ENCODE measurements at regions not wholly inside any gene's neighbourhood (a gene's known extent, or its start where the extent isn't known, plus 50 kb on each side); places are given as distances from the start of the nearest gene placed in this dataset.

DNA sequence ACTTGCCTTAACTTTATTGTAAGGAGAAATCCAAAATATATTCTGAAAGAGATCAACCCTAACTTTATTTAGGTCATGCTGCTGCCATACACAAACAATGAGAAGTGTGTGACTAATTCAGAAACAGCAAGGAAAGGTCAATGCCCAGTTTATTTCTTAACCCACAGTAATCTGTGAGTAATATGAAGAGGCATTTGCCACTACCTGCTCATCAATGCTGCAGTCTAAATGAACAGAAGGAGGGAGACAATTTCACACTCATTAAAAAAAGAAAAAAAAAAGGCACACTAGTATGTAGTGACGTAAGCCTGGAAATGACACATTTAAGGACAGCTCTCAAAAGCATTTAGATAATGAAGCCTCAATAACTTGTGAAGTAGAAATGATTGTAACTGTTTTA is 90.5 kb upstream of the FOXN3 start:
- TF ChIP-seq MTA2 (IDR thresholded peaks at IDR 0.05; ENCODE audit: low read depth) (peak; percentile 87), POU2F2 (IDR thresholded peaks at IDR 0.05; ENCODE audit: borderline replicate concordance, low read depth, low read length) (0 out of 3 replicates have a peak, but pooled peaks have one; percentile 11), NR2F1 (conservative IDR thresholded peaks at IDR 0.05) (peak; percentile 66), ATF7 (IDR thresholded peaks at IDR 0.05; ENCODE audit: low read depth) (peak; percentile 87), FOS (IDR thresholded peaks at IDR 0.05; ENCODE audit: borderline replicate concordance, extremely low read depth, insufficient read length) (no peak), JUNB (IDR thresholded peaks at IDR 0.05) (peak; percentile 83), ZNF384 (IDR thresholded peaks at IDR 0.05; ENCODE audit: borderline replicate concordance, low read depth, low read length) (peak; percentile 70), RUNX3 (IDR thresholded peaks at IDR 0.05; ENCODE audit: low read length) (peak; percentile 66), BRCA1 (IDR thresholded peaks at IDR 0.05; ENCODE audit: low read depth, low read length) (no peak), BCL11A (IDR thresholded peaks at IDR 0.05; ENCODE audit: low read depth, low read length) (peak; percentile 81), MYC (IDR thresholded peaks at IDR 0.05; ENCODE audit: insufficient read depth, insufficient read length, insufficient replicate concordance, low read length, severe bottlenecking) (no peak), CREB1 (IDR thresholded peaks at IDR 0.05; ENCODE audit: low read depth) (0 out of 2 replicates have a peak, but pooled peaks have one; percentile 15), EP300 (IDR thresholded peaks at IDR 0.05; ENCODE audit: borderline replicate concordance in 1 of 2, control insufficient read depth in 1 of 2, low read depth in 2 of 2, low read length in 2 of 2) (peak; percentile 47 to 56; a peak in 2 of 4 replicates)
- TF ChIP-seq, protein P1, sequence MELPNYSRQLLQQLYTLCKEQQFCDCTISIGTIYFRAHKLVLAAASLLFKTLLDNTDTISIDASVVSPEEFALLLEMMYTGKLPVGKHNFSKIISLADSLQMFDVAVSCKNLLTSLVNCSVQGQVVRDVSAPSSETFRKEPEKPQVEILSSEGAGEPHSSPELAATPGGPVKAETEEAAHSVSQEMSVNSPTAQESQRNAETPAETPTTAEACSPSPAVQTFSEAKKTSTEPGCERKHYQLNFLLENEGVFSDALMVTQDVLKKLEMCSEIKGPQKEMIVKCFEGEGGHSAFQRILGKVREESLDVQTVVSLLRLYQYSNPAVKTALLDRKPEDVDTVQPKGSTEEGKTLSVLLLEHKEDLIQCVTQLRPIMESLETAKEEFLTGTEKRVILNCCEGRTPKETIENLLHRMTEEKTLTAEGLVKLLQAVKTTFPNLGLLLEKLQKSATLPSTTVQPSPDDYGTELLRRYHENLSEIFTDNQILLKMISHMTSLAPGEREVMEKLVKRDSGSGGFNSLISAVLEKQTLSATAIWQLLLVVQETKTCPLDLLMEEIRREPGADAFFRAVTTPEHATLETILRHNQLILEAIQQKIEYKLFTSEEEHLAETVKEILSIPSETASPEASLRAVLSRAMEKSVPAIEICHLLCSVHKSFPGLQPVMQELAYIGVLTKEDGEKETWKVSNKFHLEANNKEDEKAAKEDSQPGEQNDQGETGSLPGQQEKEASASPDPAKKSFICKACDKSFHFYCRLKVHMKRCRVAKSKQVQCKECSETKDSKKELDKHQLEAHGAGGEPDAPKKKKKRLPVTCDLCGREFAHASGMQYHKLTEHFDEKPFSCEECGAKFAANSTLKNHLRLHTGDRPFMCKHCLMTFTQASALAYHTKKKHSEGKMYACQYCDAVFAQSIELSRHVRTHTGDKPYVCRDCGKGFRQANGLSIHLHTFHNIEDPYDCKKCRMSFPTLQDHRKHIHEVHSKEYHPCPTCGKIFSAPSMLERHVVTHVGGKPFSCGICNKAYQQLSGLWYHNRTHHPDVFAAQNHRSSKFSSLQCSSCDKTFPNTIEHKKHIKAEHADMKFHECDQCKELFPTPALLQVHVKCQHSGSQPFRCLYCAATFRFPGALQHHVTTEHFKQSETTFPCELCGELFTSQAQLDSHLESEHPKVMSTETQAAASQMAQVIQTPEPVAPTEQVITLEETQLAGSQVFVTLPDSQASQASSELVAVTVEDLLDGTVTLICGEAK (IDR thresholded peaks at IDR 0.05; ENCODE audit: borderline replicate concordance) = peak; percentile 81
- TF ChIP-seq, protein P2, sequence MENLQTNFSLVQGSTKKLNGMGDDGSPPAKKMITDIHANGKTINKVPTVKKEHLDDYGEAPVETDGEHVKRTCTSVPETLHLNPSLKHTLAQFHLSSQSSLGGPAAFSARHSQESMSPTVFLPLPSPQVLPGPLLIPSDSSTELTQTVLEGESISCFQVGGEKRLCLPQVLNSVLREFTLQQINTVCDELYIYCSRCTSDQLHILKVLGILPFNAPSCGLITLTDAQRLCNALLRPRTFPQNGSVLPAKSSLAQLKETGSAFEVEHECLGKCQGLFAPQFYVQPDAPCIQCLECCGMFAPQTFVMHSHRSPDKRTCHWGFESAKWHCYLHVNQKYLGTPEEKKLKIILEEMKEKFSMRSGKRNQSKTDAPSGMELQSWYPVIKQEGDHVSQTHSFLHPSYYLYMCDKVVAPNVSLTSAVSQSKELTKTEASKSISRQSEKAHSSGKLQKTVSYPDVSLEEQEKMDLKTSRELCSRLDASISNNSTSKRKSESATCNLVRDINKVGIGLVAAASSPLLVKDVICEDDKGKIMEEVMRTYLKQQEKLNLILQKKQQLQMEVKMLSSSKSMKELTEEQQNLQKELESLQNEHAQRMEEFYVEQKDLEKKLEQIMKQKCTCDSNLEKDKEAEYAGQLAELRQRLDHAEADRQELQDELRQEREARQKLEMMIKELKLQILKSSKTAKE (IDR thresholded peaks at IDR 0.05; ENCODE audit: low read depth, poor library complexity, severe bottlenecking) = peak; percentile 20
- in situ Hi-C loops (cut with MboI) (no loop called here), intact Hi-C loops (cut with micrococcal nuclease; ENCODE audit: unreplicated experiment) (no loop called here)
- ATAC-seq = peak; percentile 67
- Histone ChIP-seq H2AFZ (ENCODE audit: control insufficient read depth, low read depth, low read length) (no peak overlapping the region), H3K27ac (ENCODE audit: control insufficient read depth, insufficient read depth) (no peak overlapping the region), H3K79me2 (ENCODE audit: control insufficient read depth, insufficient read depth, low read length) (no peaks in the 10 kb centered on the region), H3K4me3 (no peak overlapping the region), H3K27me3 (replicated peaks in 1 of 2; ENCODE audit: control insufficient read depth in 2 of 2, insufficient read depth in 2 of 2, low read length in 1 of 2) (no peaks in the 10 kb centered on the region), H4K20me1 (ENCODE audit: control insufficient read depth, insufficient read depth) (no peaks in the 10 kb centered on the region), H3K4me2 (ENCODE audit: control insufficient read depth, insufficient read depth) (no peak overlapping the region), H3K36me3 (ENCODE audit: control insufficient read depth in 2 of 2, insufficient read depth in 2 of 2, low read length in 1 of 2) (no peaks in the 10 kb centered on the region), H3K4me1 (ENCODE audit: control insufficient read depth, insufficient read depth, low read length) (peaks cover 55% of the 10 kb centered on the region), H3K9me3 (replicated peaks; ENCODE audit: control insufficient read depth, insufficient read depth, low read length) (no peaks in the 10 kb centered on the region), H3K9ac (ENCODE audit: control insufficient read depth, insufficient read depth, low read length) (no peak overlapping the region)
- POLR2A ChIA-PET = interaction anchor here (0.6 kb wide), 1 partner anchor 1350 kb away, joined by 3 read pairs; no protein-coding TSS in a partner anchor
- RAD21 ChIA-PET (ENCODE audit: unreplicated experiment) = interaction anchor here (1.2 kb wide), 1 partner anchor 14 kb away, joined by 3 read pairs; no protein-coding TSS in a partner anchor
- peak; percentile 52 for DNase-seq (ENCODE audit: low read depth, low spot score)
- SMC1A ChIA-PET (ENCODE audit: uncharacterized antibody, unreplicated experiment) = interaction anchor here (0.6 to 1.2 kb wide), 2 partner anchors 64 to 362 kb away, joined by 3 read pairs; no protein-coding TSS in a partner anchor
- BruUV-seq (replicated peaks) = no TSS peak
- FAIRE-seq = no peak
- CTCF ChIA-PET = no interaction called here
- 0% methylated on average over 1 of the region's 1 CpG for WGBS (ENCODE audit: insufficient coverage, insufficient replicate concordance, low lambda C conversion rate, missing lambda C conversion rate)

Measured in GM12878 (cell line).